ENCODE measurements at regions not wholly inside any gene's neighbourhood (a gene's known extent, or its start where the extent isn't known, plus 50 kb on each side); places are given as distances from the start of the nearest gene placed in this dataset.
"Not testable (repeated sequence)": the region's sequence is repeated elsewhere in the genome, so short reads cannot be mapped to it uniquely, and the experiment has no call there.

DNA sequence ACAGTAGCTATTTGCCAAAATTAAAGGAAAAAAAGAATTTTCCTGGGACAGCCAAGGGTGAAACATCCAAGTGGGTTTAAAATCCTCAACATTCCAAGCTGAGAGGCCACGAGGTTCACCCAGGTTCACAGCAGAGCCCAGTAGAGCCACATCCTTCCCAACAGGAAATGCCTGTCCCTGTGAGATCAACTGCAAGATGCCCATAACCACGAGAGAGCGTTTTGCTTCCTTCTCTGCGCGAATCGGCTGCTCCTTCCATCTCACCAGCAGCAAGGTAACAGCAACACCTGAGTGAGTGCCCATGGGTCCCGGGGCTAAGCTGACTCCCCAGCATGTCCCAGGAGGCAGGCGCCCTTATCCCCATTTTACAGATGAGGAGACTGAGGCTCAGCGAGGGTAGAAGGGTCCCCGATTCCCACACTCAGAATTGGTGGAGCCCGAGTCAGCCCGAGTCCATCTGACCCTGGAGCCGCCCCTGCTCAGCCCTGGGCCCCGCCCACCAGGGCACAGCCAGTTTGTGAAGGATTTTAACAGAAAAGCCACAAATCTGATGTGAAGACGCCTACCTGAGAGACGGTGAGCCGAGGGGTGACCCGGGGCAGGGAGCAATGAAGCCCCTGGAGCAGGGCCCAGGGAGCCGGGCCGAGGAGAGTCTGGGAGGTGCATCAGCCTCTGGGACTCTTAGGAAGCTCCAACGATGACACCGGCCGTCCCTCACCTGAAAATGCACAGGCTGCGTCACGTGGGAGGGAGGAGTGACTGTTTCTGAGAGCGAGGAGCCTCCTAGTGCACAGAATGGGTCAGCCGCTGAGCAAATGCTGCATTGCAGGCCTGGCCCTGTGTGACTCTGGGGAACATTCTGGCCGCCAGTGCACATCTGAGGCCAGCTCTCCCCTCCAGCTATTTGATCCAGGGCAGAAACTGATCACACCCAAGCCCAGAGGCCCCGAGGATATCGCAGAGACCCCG is 236.9 kb upstream of the SFSWAP start:
- no peak for DNase-seq
- intact Hi-C loops (cut with DNase I) = no loop called here

DNA sequence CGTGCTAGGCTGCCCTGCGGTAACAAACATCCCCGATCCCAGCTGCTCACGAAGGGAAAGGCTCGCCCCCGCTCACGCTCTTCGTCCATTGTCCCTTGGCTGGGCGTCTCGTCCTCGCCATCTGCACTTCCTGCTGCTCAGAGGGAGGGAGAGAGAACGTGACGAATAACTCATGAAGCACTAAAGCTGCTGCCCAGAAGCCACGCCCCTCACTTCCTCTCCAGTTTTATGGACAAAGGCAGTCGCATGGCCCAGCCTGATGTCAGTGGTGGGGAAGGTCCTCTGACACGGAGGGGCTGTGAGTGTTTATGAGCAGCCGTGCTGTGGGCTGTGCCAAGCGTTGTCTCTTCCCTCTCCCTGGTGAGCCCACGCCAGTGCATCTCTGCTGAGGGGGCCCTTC is 235.9 kb upstream of the SFSWAP start:
- DNase-seq; intact Hi-C loops (cut with DNase I): not testable (repeated sequence)

DNA sequence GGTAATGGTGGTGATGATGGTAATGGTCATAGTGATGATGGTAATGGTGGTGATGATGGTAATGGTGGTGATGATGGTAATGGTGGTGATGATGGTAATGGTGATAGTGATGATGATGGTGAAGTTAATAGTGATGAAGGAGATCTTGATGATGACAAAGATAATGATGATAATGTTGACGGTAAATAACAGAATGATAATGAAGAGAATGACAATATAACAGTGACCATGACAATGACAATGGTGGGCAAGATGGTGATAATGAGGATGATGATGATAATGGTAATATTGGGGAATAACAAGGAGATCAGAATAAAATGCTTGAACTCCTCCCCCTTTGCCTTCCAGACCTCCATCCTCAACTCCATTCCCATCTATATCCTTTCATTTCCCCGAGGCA is 233.3 kb upstream of the SFSWAP start:
- DNase-seq = no peak
- intact Hi-C loops (cut with DNase I) = no loop called here

DNA sequence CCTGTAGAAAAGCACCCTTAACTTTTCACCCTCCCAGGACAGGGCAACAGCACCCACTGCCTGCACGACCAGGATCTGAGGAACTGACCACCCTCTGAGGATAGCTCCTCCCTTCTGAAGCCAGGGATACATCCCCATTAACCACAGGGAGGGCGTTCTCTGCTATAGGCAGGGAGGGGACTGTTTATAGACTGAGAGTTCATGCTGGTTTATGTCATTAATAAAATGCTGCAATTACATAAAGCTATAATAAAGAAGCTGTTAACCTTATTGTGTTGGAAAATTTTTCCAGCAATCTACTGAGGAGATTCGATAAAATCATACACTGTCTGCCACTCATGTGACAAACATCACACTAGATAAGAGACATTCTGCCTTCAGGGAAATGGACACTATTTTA is 232.4 kb upstream of the SFSWAP start:
- no peak for DNase-seq
- intact Hi-C loops (cut with DNase I) = no loop called here

DNA sequence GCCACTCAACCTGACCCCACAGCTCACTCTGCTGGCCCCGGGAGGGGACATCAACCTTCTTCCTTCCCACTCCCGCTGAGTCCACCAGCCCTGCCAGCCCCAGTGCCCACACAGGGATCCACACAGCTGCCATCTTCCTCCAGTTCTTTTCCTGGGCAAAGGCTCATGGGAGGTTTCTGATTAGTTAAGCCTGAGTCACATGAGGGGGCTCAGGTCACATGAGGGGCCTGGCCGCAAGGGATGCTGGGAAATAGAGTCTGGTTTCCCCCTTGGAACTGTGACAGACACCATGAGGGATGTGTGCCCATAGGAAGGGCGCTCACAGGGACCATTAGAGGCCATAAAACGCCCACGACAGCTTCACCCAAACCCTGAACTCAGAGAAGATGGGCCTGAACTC is 228.7 kb upstream of the SFSWAP start:
- intact Hi-C loops (cut with DNase I) = no loop called here

DNA sequence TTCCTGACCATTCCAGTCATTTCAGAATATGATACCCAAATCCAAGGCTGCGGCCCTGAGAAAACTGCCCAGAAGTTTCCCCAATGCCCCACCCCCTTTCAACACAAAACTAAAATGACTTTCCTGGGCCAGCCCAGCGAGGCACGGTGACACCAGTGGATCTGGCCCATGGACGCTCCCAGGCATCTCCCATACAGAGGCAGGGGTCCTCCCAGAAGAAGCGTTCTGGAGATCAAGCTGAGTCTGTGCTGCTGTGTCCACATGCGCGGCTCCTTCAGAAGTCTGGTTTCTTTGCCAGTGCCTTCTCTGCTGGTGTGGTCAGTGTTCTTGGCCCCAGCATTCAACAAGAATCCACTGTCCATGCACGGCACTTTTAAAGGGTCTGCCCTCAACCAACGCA is 228.2 kb upstream of the SFSWAP start:
- no peak for DNase-seq
- intact Hi-C loops (cut with DNase I) = no loop called here

More for the DNA sequence above, 228.7 kb upstream of the SFSWAP start:
- no peak for DNase-seq

DNA sequence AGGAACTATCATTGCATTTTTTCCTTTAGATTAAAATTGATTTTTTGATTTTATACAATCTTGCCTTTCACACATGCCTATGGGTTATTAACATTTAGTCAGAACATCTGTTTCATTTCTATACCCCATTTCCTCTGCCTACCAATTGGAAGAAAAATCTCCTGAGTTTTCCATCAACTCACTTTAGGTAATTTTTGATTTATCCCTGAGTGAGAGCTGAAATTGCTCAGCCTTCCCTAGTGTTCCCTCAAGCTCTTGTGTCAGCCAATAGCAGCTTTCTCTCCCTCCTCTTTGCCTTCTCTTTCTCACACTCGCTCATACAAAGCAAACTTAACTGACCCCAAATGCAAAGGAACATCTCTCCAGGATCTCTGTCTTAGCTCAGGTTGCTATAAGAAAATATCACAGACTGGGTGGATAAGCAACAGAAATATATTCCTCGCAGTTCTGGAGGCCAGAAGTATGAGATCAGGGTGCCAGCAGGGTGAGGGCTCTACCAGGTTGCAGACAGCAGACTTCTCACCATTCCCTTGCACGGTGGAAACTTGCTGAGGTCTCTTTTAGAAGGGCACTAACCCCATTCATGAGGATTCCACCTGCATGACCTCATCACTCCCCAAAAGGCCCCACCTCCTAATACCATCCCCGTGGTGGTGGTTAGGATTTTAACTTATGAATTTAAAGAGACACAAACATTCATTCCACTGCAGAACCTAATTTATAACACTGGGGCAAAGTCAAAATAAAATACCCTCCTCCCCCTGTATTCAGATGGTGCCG is 224.2 kb upstream of the SFSWAP start:
- intact Hi-C loops (cut with DNase I) = no loop called here
- no peak for DNase-seq

DNA sequence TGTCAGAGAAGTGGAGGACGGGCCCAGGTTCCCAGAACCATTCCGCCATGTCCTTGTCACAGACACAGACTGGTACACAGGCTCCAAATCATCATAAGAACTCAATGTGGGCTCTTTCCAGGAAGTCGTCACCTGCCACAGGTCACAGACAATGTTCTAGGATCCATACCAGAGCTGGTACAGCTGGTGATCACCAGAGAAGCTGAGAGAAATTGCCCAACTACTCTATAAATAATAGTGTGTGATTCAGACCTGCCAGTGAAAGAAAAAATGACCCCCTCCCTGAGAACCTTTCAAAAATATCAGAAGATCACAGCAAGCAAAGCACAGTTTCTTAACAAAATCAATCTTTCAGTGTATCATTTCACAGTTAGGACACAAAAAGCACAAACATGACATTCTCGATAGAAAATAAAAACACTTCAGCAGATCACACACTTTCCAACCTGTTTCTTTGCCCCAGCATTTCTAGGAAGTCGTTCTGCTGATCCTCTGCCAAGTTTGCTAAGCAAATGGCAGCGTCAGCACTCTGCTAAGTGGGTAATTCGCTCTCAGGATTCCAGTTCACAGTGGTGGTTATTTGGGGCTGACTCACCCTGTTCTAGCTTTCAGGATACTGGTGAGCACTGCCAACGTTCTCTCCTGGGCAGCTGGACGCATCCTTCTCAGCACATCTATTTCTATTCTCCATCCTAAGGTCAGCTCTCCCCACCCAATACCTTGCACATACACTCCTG is 223.3 kb upstream of the SFSWAP start:
- intact Hi-C loops (cut with DNase I) = no loop called here
- DNase-seq = peak in 20 of 42 donors; percentile 4 to 81 (median 34)

DNA sequence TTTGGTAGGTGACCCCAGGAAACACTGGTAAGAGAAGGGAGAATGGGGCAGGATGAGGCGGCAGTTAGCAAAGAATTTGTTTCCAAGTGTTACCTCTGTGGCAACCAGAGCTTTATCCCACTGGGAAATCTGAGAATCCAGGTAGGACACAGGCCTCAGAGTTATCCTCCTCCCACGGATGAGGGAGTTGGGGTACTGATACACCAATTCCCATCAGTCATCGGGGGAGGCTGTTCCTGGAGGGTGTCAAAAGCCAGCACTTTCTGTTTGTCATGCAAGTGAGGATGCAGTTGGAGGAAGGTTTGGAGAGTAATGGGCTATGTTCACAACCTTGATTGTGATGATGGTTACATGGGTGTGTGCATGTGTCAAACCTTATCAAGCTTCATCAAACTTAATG is 221.2 kb upstream of the SFSWAP start:
- no peak for DNase-seq

DNA sequence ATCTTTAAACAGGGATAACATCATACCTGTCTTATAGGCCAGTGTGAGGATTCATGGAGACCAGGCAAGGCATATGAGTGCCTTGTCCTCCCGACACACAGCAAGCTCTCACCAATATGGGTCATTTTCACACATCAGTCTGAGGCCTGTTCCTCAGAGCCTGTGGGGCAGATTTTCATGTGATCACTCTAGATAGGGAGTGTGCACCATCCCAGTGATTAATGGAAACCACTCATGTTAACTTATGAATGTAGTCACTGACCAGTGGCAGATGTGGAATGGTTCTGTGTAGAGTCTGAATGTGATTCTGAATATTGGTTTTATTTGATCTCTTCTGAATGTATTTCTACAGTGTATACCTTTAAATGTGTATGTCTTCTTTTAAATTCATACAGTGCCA is 219.7 kb upstream of the SFSWAP start:
- intact Hi-C loops (cut with DNase I) = no loop called here
- no peak for DNase-seq

More for the DNA sequence above, 221.2 kb upstream of the SFSWAP start:
- intact Hi-C loops (cut with DNase I) = no loop called here

DNA sequence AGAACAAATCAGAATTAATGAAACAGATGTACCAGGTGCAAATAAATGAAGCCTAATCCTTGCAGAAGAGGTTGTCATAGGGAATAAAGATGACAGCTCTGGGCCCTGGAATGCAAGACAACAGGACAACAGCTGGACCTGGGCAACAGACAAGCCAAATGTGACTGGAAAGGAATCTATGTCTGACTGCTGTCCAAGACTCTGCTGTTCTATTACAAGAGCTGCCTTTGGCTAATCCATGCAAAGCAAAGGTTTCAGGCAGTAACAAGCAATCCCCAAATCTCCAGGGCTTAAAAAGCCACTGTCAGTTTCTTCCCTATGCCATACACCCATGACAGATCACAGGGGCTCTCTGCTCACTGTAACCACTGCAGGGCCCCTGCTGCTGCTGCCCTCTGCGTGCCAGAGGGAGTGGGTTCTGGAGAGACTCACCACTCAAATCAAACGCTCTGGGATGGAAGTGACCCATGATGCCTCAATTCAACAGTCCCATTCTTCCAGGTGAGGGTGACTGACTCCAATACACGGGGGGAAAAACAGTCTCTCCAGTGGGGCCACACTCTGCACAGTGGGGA is 218.9 kb upstream of the SFSWAP start:
- intact Hi-C loops (cut with DNase I) = no loop called here
- DNase-seq = no peak

DNA sequence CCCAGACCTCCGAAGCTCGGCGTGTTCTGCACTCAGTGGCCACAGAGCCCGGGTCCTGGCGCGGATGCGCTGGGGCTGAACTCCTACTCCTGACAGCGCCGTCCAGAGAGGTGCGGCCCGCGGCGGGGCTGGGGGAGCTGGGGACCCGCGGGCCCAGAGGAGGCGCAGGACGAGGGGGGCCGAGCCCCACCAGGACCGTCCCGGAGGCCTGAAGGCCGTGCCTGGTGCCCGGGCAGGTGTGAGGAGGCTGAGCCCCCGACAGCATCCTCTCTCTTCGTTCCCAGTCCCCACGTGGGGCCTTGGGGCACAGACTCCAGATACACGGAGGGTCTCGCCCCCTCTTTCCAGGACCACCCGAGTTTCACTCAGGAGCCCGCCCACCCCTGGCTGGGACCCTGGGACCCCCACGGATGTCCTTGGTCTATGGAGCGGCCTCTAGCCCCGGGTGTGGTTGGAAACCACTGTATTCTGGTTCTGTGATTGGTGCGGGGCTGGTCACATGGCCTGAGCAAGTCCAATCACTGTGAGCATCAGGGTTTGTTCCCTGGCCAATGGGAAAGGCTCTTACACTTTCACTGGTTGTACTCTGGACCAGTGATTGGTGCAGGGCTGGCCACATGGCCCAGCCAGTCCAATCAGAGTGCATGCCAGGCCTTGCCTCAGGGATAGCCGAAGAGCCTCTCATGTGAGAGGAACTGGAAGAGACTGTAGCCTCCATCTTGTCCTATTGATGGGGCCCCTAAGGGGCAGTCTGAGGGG is 217.6 kb upstream of the SFSWAP start:
- DNase-seq = no peak
- intact Hi-C loops (cut with DNase I) = no loop called here

DNA sequence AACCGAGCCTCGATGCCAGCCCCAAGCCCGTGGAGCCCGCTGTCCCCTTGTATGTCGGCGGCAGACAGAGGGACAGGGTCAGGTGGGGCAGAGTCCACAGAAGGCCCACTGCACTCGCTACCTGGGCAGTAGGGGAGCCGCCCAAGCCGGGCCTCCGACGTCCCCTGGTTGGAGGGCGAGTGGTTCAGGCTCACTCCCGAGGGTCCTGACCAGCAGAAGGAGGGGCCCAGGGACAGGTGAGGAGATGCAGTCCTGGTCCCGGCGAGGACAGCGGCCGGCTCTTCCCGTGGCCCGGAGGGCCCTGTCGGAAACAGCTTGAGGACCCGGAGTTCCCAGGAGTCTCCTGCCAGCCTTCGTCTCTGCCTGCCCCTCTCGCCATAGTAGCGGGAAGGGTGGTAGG is 216.7 kb upstream of the SFSWAP start:
- no peak for DNase-seq
- intact Hi-C loops (cut with DNase I) = no loop called here

DNA sequence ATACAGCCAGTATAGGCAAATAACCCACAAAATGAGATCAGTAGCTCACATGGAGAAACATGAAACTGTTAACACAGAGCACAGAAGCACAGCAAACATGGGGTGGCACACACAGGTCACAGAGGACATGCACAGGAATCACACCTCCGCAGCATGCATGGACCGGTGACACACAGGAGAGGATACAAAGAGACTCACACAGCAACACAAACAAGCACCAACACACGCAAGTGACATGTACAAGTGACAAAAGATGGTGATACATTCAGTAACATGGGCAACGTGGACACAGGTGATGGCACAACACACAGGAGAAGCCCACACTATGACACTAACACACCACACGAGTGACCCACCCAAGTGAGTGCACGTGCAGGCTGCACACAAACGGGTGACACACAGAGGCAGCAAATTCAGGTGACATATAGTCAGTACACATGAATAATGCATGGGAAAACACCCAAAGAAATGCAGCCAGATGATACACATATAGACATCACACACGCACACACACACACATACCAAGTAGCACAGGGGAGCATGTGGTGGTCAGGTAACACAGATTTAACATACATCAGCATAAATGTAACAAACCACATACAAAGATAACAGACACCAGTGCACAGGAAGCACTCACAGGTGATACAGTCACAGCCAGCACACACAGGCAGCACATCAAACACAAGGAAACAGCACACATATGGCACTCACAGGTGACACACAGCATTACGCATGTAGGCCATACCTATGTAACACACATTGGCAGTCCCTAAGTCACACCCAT is 216.0 kb upstream of the SFSWAP start:
- DNase-seq = no peak
- intact Hi-C loops (cut with DNase I) = no loop called here

DNA sequence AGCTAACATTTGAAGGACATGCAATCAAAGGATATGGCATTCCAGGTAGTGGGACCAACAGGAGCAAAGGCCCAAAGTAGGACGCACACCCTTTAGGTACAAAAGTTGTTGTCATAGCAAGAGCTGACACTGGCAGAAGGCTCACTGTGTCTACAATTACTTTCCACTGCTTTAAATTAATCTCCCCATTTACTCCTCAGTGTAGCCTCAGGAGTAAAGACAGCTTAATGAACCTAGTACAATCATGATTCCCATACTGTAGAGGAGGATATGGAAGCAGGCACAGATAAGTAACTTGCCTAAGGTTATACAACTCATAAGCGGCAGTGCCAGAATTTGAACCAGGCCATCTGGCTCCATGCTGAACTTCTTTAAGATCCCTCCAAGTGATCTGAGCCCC is 212.9 kb upstream of the SFSWAP start:
- no peak for DNase-seq
- intact Hi-C loops (cut with DNase I) = no loop called here

DNA sequence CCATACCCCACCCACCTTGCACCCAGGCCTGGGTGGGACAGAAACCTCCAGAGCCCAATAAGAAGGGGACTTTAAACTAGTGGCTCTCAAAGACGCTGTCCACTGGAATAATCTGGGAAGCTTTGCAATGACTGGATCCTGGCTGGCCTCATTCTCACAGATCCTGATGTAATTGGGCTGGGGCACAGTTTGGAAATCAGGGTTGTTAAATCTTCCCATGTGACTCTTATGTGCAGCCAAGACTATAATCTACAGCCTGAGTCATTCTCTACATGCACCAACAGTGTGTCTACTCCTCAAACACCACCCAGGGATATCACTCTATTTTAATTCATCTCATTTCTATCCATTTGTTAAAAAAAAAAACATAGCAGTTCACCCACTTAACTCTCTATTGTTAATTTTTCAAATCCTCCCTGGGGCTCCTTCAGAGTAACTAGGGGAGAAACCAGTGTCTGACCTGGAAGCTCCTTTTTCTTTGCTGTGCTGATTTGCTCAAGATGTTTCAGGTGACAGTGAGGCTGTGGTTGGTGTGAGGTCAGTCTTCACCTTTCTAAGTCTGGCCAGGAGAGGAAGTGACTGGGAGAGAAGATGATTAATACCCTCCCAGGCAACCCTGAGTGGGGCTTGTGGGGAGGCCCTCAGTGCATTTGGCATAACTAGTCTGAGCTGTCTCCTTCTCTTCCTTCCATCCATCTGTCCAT is 211.6 kb upstream of the SFSWAP start:
- DNase-seq = no peak
- intact Hi-C loops (cut with DNase I) = no loop called here

DNA sequence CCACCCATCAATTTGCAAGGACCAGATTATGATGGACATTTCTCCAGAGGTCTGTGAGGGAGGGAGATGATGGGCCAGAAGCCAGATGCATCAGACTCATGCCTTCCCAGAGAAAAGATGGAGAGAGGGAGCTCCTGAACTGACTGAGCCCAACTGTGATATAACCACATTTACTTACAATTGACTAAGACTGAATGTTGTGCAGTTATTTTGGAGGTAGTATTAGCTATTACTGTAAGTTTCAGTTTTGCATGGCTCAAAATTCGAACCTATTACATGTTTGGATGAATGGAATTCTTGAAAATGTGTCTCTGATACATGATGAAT is 211.1 kb upstream of the SFSWAP start:
- intact Hi-C loops (cut with DNase I) = no loop called here
- no peak for DNase-seq
